Prostate gland (tissue), 2 donors: ENCODE measurements at regions not wholly inside any gene's neighbourhood (a gene's known extent, or its start where the extent isn't known, plus 50 kb on each side); places are given as distances from the start of the nearest gene placed in this dataset.
A peak's percentile ranks its signal among the peaks of the same experiment; 100 is the strongest.

Experiments used
- DNase-seq: peaks from one replicate; pipeline ENCODE4 v3.0.0-alpha.2; 2019; ENCODE audit warnings: low spot score
- H3K27ac ChIP-seq, 2 donors: fragments of 200-600 bp; sonication (generic); 2 replicates each; pipeline ENCODE4 v1.5.1; 2017 to 2019
- H3K27me3 ChIP-seq: fragments of 200-600 bp; sonication (generic); replicated peaks from 2 replicates; pipeline ENCODE4 v1.5.1; 2019; ENCODE audit not compliant: insufficient read depth
- H3K36me3 ChIP-seq, 2 donors: fragments of 200-600 bp; sonication (generic); 1 replicate in 1 of 2; 2 replicates in 1 of 2; pipeline versions ENCODE4 v1.5.1 to v1.8.1; 2017 to 2019
- H3K4me1 ChIP-seq: fragments of 200-600 bp; sonication (generic); replicated peaks from 2 replicates; pipeline ENCODE4 v1.5.1; 2019
- H3K4me3 ChIP-seq, 2 donors: fragments of 200-600 bp; sonication (generic); 2 replicates each; pipeline ENCODE4 v1.5.1; 2017 to 2019
- H3K9me3 ChIP-seq: fragments of 200-600 bp; sonication (generic); 2 replicates; pipeline ENCODE4 v1.5.1; 2017
- CTCF ChIP-seq, 4 experiments: fragments of 200-600 bp in 2 of 4; fragments of 450-650 bp in 2 of 4; sonication (generic) in 2 of 4; IDR thresholded peaks; 1 replicate in 3 of 4; 2 replicates in 1 of 4; pipeline ENCODE4 v1.5.1; 2016 to 2019; ENCODE audit warnings: antibody characterized with exemption in 4 of 4, mild to moderate bottlenecking in 2 of 4, moderate library complexity in 2 of 4
- POLR2A ChIP-seq: fragments of 450-650 bp; IDR thresholded peaks from one replicate; pipeline ENCODE4 v1.6.1; 2016; ENCODE audit warnings: antibody characterized with exemption, mild to moderate bottlenecking
- POLR2AphosphoS5 ChIP-seq: sonication (generic); formaldehyde crosslinking; IDR thresholded peaks from one replicate; pipeline ENCODE4 v1.6.1; 2017; ENCODE audit warnings: antibody characterized with exemption
- WGBS: methylation state at CpG from one replicate; pipeline ENCODE4 v1.1.5; 2018; 5-methylcytosine and 5-hydroxymethylcytosine counted together
- intact Hi-C: fragments of 100-400 bp; cut with DNase I; formaldehyde crosslinking; loops from one replicate; pipeline ENCODE4 v1.14.2; 2022

GRCh38 chr10:113384181-113384580 lies 168.7 kb upstream of the HABP2 start:
- Histone ChIP-seq H3K4me3 (no peak overlapping the region), H3K27me3 (no peaks in the 10 kb centered on the region), H3K27ac (no peak overlapping the region), H3K9me3 (no peaks in the 10 kb centered on the region), H3K36me3 (no peaks in the 10 kb centered on the region), H3K4me1 (no peaks in the 10 kb centered on the region)
- intact Hi-C loops, result loop anchor here (2.0 to 10.0 kb wide), 4 partner anchors 255 to 819 kb away; partner anchors contain the start of gene TCF7L2
- TF ChIP-seq POLR2AphosphoS5 (no peak), POLR2A (no peak), CTCF (IDR thresholded peaks at IDR 0.05) (no peak)
- WGBS, result 76% methylated on average over 4 of the region's 4 CpGs
- no peak for DNase-seq

GRCh38 chr10:113385021-113385999 lies 167.5 kb upstream of the HABP2 start:
- WGBS, result 21% methylated on average over 18 of the region's 18 CpGs
- intact Hi-C loops, result loop anchor here (2.0 to 10.0 kb wide), 6 partner anchors 67 to 908 kb away; no protein-coding TSS in a partner anchor
- no peaks in the 10 kb centered on the region for H3K4me1 ChIP-seq

GRCh38 chr10:113386005-113386404 lies 166.8 kb upstream of the HABP2 start:
- intact Hi-C loops, result loop anchor here (5.0 to 10.0 kb wide), 5 partner anchors 66 to 909 kb away; no protein-coding TSS in a partner anchor
- WGBS, result 43% methylated on average over 3 of the region's 3 CpGs
- no peaks in the 10 kb centered on the region for H3K9me3 ChIP-seq

More at GRCh38 chr10:113385021-113385999, 167.5 kb upstream of the HABP2 start:
- Histone ChIP-seq H3K9me3 (no peaks in the 10 kb centered on the region), H3K4me3 (no peak overlapping the region), H3K36me3 (no peaks in the 10 kb centered on the region), H3K27me3 (no peaks in the 10 kb centered on the region), H3K27ac (peak overlapping the region in 1 of 2 donors; percentile 2)
- TF ChIP-seq CTCF (IDR thresholded peaks at IDR 0.05) (peak; percentile 45 to 83 (median 76)), POLR2A (no peak), POLR2AphosphoS5 (peak; percentile 48)
- peak; percentile 86 for DNase-seq

GRCh38 chr10:113389969-113390368 lies 162.9 kb upstream of the HABP2 start:
- WGBS, result 61% methylated on average over 5 of the region's 5 CpGs
- Histone ChIP-seq H3K27ac (no peak overlapping the region), H3K4me1 (no peaks in the 10 kb centered on the region), H3K4me3 (no peak overlapping the region), H3K9me3 (no peaks in the 10 kb centered on the region), H3K27me3 (no peaks in the 10 kb centered on the region), H3K36me3 (no peaks in the 10 kb centered on the region)
- no peak for TF ChIP-seq POLR2AphosphoS5
- TF ChIP-seq POLR2A, result no peak
- no peak for TF ChIP-seq CTCF (IDR thresholded peaks at IDR 0.05)
- intact Hi-C loops, result loop anchor here (5.0 to 10.0 kb wide), 5 partner anchors 62 to 913 kb away; no protein-coding TSS in a partner anchor
- DNase-seq, result no peak

More at GRCh38 chr10:113386005-113386404, 166.8 kb upstream of the HABP2 start:
- H3K4me1 ChIP-seq, result no peaks in the 10 kb centered on the region
- no peaks in the 10 kb centered on the region for H3K27me3 ChIP-seq
- TF ChIP-seq POLR2A (no peak), POLR2AphosphoS5 (no peak), CTCF (IDR thresholded peaks at IDR 0.05) (no peak)
- DNase-seq, result no peak
- H3K27ac ChIP-seq, result no peak overlapping the region
- H3K4me3 ChIP-seq, result no peak overlapping the region
- H3K36me3 ChIP-seq, result no peaks in the 10 kb centered on the region
